Activated T-helper 1 cell treated with anti-CD3 and anti-CD28 coated beads, Interleukin-12 subunit alpha, Interleukin-12 subunit beta, Interleukin-2, Interleukin-4 antibody, amounts not matched to agents 30 ng/mL and 10 ng/mL and 1 ng/mL, durations not matched to agents 14 hours and 24 hours and 36 hours (primary cell): ENCODE measurements at regions not wholly inside any gene's neighbourhood (a gene's known extent, or its start where the extent isn't known, plus 50 kb on each side); places are given as distances from the start of the nearest gene placed in this dataset.

Experiments
- DNase-seq: peaks from one replicate; pipeline ENCODE4 v3.0.0; 2021; ENCODE audit warnings: low spot score
- H3K27ac Mint-ChIP-seq: one replicate; pipeline ENCODE4 v1.8.0; 2021; ENCODE audit warnings: mild to moderate bottlenecking, mixed read lengths
- H3K27me3 Mint-ChIP-seq: one replicate; pipeline ENCODE4 v1.8.0; 2022; ENCODE audit warnings: mild to moderate bottlenecking, moderate library complexity, mixed read lengths; ENCODE audit not compliant: insufficient read depth
- H3K36me3 Mint-ChIP-seq: one replicate; pipeline ENCODE4 v1.8.0; 2021; ENCODE audit warnings: low read depth, mixed read lengths
- H3K4me1 Mint-ChIP-seq: one replicate; pipeline ENCODE4 v1.8.0; 2021; ENCODE audit warnings: low read depth, mixed read lengths
- H3K4me3 Mint-ChIP-seq: one replicate; pipeline ENCODE4 v1.8.0; 2021; ENCODE audit warnings: mild to moderate bottlenecking, moderate library complexity, mixed read lengths
- H3K9me3 Mint-ChIP-seq: one replicate; pipeline ENCODE4 v1.8.0; 2021; ENCODE audit warnings: mixed read lengths
- intact Hi-C: fragments of 100-400 bp; cut with micrococcal nuclease; formaldehyde crosslinking; loops from one replicate; pipeline ENCODE4 v1.15.1; 2024

DNA sequence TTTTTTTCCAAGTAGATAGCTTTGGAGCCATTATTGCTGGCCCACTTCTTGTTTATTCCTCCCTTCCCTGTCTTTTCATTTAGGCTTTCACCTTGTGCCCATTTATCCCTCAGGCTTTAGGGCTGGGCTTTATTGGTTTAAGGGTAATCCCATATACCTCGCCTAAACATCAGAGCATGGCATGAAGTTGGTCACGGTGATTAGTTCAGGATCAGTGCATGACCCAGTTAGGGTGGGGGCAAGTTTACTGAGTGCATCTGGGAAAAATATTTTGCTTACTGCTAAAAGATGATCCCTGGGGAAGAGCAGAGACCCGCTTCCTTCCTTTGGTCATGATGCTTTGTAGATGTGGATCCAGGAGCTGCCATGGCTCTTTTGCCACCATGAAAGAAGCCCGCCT is 153.3 kb upstream of the NECTIN1 start:
- Mint-ChIP-seq H3K36me3 (no peaks in the 10 kb centered on the region), H3K27ac (no peak overlapping the region), H3K4me1 (no peaks in the 10 kb centered on the region), H3K27me3 (peaks cover 6% of the 10 kb centered on the region), H3K9me3 (no peaks in the 10 kb centered on the region), H3K4me3 (no peak overlapping the region)
- no peak for DNase-seq
- intact Hi-C loops: no loop called here

GRCh38 chr11:119880873-119881272 is 151.9 kb upstream of the NECTIN1 start:
- no peak overlapping the region for H3K27ac Mint-ChIP-seq
- no peak for DNase-seq
- no peaks in the 10 kb centered on the region for H3K9me3 Mint-ChIP-seq
- H3K4me1 Mint-ChIP-seq: no peaks in the 10 kb centered on the region
- intact Hi-C loops: no loop called here
- H3K36me3 Mint-ChIP-seq: no peaks in the 10 kb centered on the region
- peaks cover 6% of the 10 kb centered on the region for H3K27me3 Mint-ChIP-seq
- H3K4me3 Mint-ChIP-seq: no peak overlapping the region

DNA sequence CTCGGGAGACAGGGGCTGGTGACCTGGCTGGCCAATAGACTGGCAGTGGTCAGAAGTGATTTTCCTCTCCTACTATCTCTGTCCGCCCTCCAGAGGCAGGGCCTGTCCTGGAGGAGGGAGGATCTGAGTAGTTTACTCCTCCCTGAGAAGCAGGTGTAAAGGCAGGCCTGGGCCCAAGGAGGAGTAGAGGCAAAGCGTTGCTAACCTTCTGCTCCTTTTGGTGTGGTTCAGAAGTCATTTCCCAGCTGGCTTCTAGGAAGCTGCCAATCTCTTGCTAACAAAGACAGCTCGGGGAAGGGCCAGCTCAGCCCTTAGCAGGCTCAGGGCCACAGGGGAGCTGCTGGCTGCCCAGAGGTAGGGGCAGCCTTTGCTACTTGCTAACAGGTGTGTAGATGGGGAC is 151.1 kb upstream of the NECTIN1 start:
- H3K36me3 Mint-ChIP-seq: no peaks in the 10 kb centered on the region
- intact Hi-C loops: no loop called here
- peaks cover 6% of the 10 kb centered on the region for H3K27me3 Mint-ChIP-seq
- no peak for DNase-seq
- H3K27ac Mint-ChIP-seq: no peak overlapping the region
- H3K4me3 Mint-ChIP-seq: no peak overlapping the region
- H3K9me3 Mint-ChIP-seq: no peaks in the 10 kb centered on the region
- H3K4me1 Mint-ChIP-seq: no peaks in the 10 kb centered on the region

DNA sequence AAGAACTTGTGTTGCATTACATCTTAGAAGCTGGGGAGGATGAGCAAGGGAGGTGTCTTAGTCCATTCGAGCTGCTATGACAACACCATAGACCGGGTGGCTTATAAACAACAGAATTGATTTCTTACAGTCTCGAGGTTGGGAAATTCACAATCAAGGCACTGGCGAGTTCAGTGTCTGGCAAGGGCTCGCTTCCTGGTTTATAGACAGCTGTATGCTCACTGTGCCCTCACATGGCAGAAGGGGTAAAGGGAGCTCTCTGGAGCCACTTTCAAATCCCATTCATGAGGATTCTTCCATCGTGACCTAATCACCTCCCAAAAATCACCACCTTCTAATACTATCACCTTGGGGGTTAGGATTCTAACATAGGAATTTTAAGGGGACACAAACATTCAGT is 150.0 kb upstream of the NECTIN1 start:
- no peaks in the 10 kb centered on the region for H3K9me3 Mint-ChIP-seq
- intact Hi-C loops: no loop called here
- DNase-seq: no peak
- no peaks in the 10 kb centered on the region for H3K4me1 Mint-ChIP-seq
- H3K4me3 Mint-ChIP-seq: no peak overlapping the region
- no peaks in the 10 kb centered on the region for H3K36me3 Mint-ChIP-seq
- H3K27ac Mint-ChIP-seq: no peak overlapping the region
- H3K27me3 Mint-ChIP-seq: peaks cover 7% of the 10 kb centered on the region

DNA sequence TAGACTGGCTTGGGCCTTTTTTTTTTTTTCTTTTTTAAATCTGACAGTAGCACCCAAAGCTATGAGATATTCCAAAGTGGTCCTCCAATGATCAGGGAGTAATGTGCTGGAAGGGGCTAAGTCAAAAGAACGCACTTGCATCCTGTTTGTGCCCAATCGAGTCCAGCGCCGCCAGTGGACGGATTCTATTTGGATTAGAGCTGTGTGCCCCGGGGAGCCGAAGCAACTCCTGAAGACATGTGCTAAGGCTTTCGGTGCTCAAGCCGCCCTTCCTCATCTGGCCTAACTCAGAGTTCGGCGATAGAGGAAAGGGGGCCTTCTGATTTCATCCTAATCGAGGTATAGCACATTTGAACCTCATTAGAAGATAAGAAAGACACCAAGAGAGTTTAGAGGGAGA is 147.8 kb upstream of the NECTIN1 start:
- no peak for DNase-seq
- Mint-ChIP-seq H3K9me3 (no peaks in the 10 kb centered on the region), H3K27ac (no peak overlapping the region), H3K4me1 (no peaks in the 10 kb centered on the region), H3K27me3 (peaks cover 7% of the 10 kb centered on the region), H3K4me3 (no peak overlapping the region), H3K36me3 (no peaks in the 10 kb centered on the region)
- intact Hi-C loops: no loop called here

DNA sequence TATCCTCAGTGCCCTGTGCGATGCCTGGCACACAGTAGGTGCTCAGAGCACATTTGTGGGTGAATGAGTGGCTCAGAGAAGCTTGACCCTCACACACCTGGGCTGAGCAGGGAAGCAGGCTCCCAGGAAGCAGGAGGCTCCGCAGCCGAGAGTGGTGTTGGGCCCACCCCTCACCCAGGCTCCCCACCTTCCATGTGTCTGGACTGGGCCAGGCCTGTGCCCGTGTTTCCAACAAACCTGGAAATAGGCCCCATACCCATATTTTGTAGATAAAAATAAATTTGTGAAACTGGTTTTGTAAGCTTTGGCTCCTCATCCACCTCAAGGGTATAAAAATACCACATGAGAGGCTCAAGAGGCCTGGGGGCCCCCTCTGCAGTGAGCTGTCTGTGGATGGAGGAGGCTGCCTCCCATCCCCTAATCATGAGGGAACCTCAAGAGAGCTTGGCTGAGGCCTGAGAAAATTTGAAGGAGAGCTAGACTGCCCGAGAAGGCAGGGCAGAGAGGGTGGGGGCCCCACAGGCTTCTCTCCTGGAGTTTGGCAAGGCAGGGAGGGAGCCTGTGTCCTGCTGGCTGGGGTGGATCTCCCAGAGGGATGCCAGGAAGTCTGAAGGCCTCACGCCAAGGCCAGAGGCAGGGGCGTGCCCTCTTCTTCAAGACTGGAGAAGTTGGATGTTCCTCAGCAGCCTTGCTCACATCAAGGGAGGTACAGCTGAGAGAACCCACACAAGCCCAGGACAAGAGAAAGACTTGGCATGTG is 147.0 kb upstream of the NECTIN1 start:
- intact Hi-C loops: no loop called here
- peaks cover 7% of the 10 kb centered on the region for H3K27me3 Mint-ChIP-seq
- no peak overlapping the region for H3K27ac Mint-ChIP-seq

GRCh38 chr11:119874660-119875238 is 145.7 kb upstream of the NECTIN1 start:
- intact Hi-C loops: no loop called here
- no peak for DNase-seq

More for the DNA sequence above, 147.0 kb upstream of the NECTIN1 start:
- DNase-seq: no peak
- Mint-ChIP-seq H3K4me3 (no peak overlapping the region), H3K36me3 (no peaks in the 10 kb centered on the region), H3K4me1 (no peaks in the 10 kb centered on the region), H3K9me3 (no peaks in the 10 kb centered on the region)

GRCh38 chr11:119873761-119874421 is 144.9 kb upstream of the NECTIN1 start:
- Mint-ChIP-seq H3K4me3 (no peak overlapping the region), H3K4me1 (no peaks in the 10 kb centered on the region), H3K27me3 (peaks cover 4% of the 10 kb centered on the region), H3K9me3 (no peaks in the 10 kb centered on the region), H3K36me3 (no peaks in the 10 kb centered on the region), H3K27ac (no peak overlapping the region)
- intact Hi-C loops: no loop called here
- DNase-seq: no peak

More at GRCh38 chr11:119874660-119875238, 145.7 kb upstream of the NECTIN1 start:
- Mint-ChIP-seq H3K4me1 (no peaks in the 10 kb centered on the region), H3K27me3 (peaks cover 6% of the 10 kb centered on the region), H3K9me3 (no peaks in the 10 kb centered on the region), H3K36me3 (no peaks in the 10 kb centered on the region), H3K27ac (no peak overlapping the region), H3K4me3 (no peak overlapping the region)

GRCh38 chr11:119872611-119873310 is 143.8 kb upstream of the NECTIN1 start:
- Mint-ChIP-seq H3K4me3 (no peak overlapping the region), H3K36me3 (no peaks in the 10 kb centered on the region), H3K27ac (no peak overlapping the region), H3K27me3 (peaks cover 3% of the 10 kb centered on the region), H3K4me1 (no peaks in the 10 kb centered on the region), H3K9me3 (no peaks in the 10 kb centered on the region)
- intact Hi-C loops: no loop called here
- DNase-seq: no peak

GRCh38 chr11:119865661-119866156 is 136.7 kb upstream of the NECTIN1 start:
- Mint-ChIP-seq H3K9me3 (no peaks in the 10 kb centered on the region), H3K36me3 (no peaks in the 10 kb centered on the region), H3K4me3 (no peak overlapping the region), H3K27me3 (peaks cover 11% of the 10 kb centered on the region), H3K4me1 (no peaks in the 10 kb centered on the region), H3K27ac (no peak overlapping the region)
- intact Hi-C loops: no loop called here
- no peak for DNase-seq

DNA sequence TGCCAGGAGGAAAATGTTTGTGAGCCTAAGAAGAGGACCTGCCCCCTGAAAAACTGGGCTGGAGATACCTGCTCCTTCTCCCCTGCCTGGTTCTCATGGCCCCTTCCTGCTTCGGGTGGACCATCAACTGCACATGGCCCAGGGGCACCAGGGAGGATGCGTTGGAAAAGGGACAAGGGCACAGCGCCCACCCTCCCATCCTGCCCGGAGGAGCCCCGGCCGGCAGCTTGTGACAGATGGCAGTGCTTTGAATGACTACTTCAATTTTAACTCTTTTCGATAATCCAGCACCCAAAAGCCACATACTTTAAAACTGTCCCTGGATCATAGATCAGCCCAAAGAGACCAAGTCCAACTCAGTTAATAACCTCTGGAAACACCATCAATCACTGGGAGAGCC is 135.8 kb upstream of the NECTIN1 start:
- no peak overlapping the region for H3K27ac Mint-ChIP-seq
- no peaks in the 10 kb centered on the region for H3K4me1 Mint-ChIP-seq
- no peak for DNase-seq
- H3K4me3 Mint-ChIP-seq: no peak overlapping the region
- no peaks in the 10 kb centered on the region for H3K36me3 Mint-ChIP-seq
- H3K9me3 Mint-ChIP-seq: no peaks in the 10 kb centered on the region
- H3K27me3 Mint-ChIP-seq: peaks cover 11% of the 10 kb centered on the region
- intact Hi-C loops: no loop called here

DNA sequence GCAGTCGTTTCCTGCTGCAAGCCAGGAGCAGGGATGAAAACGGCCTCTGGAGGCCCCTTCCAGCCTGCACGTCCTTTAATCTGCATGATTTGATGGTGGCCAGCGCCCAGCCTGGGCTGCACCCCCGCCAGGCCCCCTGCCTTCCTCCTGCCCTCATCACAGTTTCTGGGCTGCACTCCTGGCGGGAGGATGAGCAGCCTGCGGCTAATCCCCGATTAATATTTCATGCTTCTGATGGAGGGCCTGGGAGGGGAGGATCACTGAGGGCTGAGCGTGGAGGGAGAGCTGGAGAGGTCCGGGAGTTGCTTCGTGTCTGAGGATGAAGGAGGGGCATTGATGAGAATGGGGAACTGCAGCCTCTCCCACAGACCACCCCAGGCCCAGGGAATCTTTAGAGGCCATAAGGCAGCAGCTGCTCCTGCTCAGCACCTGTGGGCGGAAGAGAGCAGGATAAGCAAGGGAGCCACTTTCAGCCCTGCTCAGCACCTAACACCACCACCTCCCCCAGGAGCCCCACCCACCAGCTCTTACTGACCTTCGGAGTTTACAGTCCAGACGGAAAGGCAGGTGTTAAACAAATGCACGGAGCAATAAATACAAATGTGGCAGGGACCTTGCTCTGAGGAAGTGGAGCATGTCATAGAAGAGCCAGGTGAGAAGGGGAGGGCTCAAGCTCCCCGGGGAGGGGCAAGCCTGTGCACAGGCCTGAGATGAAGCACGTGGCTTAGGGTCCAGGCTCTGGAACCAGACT is 135.0 kb upstream of the NECTIN1 start:
- H3K27ac Mint-ChIP-seq: no peak overlapping the region
- H3K36me3 Mint-ChIP-seq: no peaks in the 10 kb centered on the region
- no peak overlapping the region for H3K4me3 Mint-ChIP-seq
- intact Hi-C loops: no loop called here
- peaks cover 11% of the 10 kb centered on the region for H3K27me3 Mint-ChIP-seq
- no peak for DNase-seq
- no peaks in the 10 kb centered on the region for H3K9me3 Mint-ChIP-seq
- H3K4me1 Mint-ChIP-seq: no peaks in the 10 kb centered on the region
